Upper lobe of left lung (tissue), 4 donors: ENCODE measurements at regions not wholly inside any gene's neighbourhood (a gene's known extent, or its start where the extent isn't known, plus 50 kb on each side); places are given as distances from the start of the nearest gene placed in this dataset.

Source experiments
- CTCF ChIP-seq, 6 experiments: fragments of 450-650 bp in 4 of 6; fragments of 200-600 bp in 2 of 6; sonication (generic) in 2 of 6; IDR thresholded peaks; one replicate each; pipeline ENCODE4 v1.5.1; 2016 to 2019; ENCODE audit warnings: antibody characterized with exemption in 6 of 6
- EP300 ChIP-seq, 4 donors: sonication (generic); formaldehyde crosslinking; IDR thresholded peaks; one replicate each; pipeline ENCODE4 v1.5.1; 2017; ENCODE audit warnings: antibody characterized with exemption in 4 of 4, control low read depth in 2 of 4
- POLR2A ChIP-seq, 4 donors: fragments of 450-650 bp; IDR thresholded peaks; one replicate each; pipeline ENCODE4 v1.5.1; 2016 to 2017; ENCODE audit warnings: antibody characterized with exemption in 4 of 4, mild to moderate bottlenecking in 2 of 4
- POLR2AphosphoS5 ChIP-seq, 2 donors: sonication (generic); formaldehyde crosslinking; IDR thresholded peaks; one replicate each; pipeline ENCODE4 v1.5.1; 2017; ENCODE audit warnings: antibody characterized with exemption in 2 of 2

DNA sequence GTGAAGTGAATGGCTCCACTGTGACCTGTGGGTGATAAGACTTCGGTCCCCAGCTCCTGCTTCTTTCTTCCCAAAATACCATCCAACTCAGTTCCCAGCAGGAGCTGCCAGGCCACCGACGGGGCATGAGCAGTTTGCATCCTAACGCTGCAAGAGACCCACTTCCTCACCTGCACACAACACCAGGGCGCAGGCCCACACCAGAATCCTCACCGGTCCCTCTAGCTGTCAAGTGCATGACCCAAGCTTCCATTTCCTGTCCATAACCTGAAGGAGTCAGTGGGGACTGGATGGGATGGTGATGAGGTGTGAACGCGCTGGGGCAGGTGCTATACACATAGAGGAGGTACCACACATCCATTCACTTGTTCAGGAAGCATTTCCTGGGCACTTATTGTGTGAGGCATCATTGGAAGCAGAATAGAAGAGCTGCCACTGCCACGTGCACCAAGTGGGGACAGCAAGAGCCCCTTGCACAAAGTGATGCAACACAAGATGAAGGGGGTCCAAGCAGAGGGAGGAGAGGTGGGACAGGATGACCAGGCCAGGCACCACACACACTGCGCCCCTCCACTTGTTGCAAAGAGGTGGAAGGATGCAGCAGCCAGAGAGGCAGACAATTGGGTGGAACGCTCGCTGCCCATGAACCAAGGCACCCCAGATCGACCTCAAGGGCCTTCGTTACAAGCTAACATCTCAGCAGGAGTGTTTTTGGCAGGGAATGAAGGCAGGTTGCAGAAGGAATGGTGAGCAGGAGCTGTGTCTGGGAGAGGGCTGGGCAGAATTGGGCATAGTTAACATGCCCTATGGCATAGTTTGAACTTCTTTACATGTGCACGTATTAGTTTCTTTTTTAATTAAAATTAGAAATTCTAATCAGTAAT is 605.8 kb upstream of the MGMT start:
- TF ChIP-seq CTCF (IDR thresholded peaks at IDR 0.05) (no peak), POLR2AphosphoS5 (IDR thresholded peaks at IDR 0.05) (no peak), POLR2A (IDR thresholded peaks at IDR 0.05) (no peak), EP300 (IDR thresholded peaks at IDR 0.05) (no peak)
